Lung (tissue), 11 donors: ENCODE measurements at regions not wholly inside any gene's neighbourhood (a gene's known extent, or its start where the extent isn't known, plus 50 kb on each side); places are given as distances from the start of the nearest gene placed in this dataset.

Experiments used
- ATAC-seq: fragments of 200-7000 bp; cut with Tn5 transposase; one replicate; pipeline ENCODE4 v1.9.1; 2020; ENCODE audit warnings: moderate number of reproducible peaks; ENCODE audit not compliant: insufficient read depth, low FRiP score
- DNase-seq, 3 donors: peaks; one replicate each; pipeline ENCODE4 v3.0.0-alpha.2; 2013 to 2017
- H3K27ac ChIP-seq, 2 donors: one replicate each; pipeline ENCODE4 v1.5.1; 2013; ENCODE audit warnings: mild to moderate bottlenecking in 2 of 2, moderate library complexity in 2 of 2, control low read depth in 1 of 2, inconsistent platforms in 1 of 2, low read depth in 1 of 2, low read length in 1 of 2
- H3K27me3 ChIP-seq, 3 donors: one replicate each; pipeline ENCODE4 v1.5.1; 2013; ENCODE audit warnings: low read length in 2 of 3; ENCODE audit not compliant: control insufficient read depth in 3 of 3, insufficient read depth in 3 of 3
- H3K36me3 ChIP-seq, 4 donors: one replicate each; pipeline ENCODE4 v1.5.1; 2013; ENCODE audit warnings: low read length in 4 of 4, mild to moderate bottlenecking in 1 of 4, moderate library complexity in 1 of 4; ENCODE audit not compliant: control insufficient read depth in 4 of 4, insufficient read depth in 4 of 4
- H3K4me1 ChIP-seq, 5 donors: one replicate each; pipeline ENCODE4 v1.5.1; 2013; ENCODE audit warnings: low read length in 5 of 5, mild to moderate bottlenecking in 2 of 5, moderate library complexity in 1 of 5; ENCODE audit not compliant: control insufficient read depth in 5 of 5, insufficient read depth in 5 of 5
- H3K4me3 ChIP-seq: one replicate; pipeline ENCODE4 v1.5.1; 2013; ENCODE audit warnings: mild to moderate bottlenecking, control low read depth, moderate library complexity
- H3K9ac ChIP-seq, 2 donors: one replicate each; pipeline ENCODE4 v1.5.1; 2013; ENCODE audit warnings: low read length in 2 of 2, control low read depth in 1 of 2; ENCODE audit not compliant: insufficient read depth in 1 of 2
- H3K9me3 ChIP-seq, 4 donors: one replicate each; pipeline ENCODE4 v1.5.1; 2013; ENCODE audit warnings: low read length in 3 of 4, mild to moderate bottlenecking in 1 of 4, moderate library complexity in 1 of 4; ENCODE audit not compliant: control insufficient read depth in 4 of 4, insufficient read depth in 3 of 4
- CTCF ChIP-seq: IDR thresholded peaks from 2 replicates; pipeline ENCODE4 v1.5.1; 2012; ENCODE audit warnings: mild to moderate bottlenecking; ENCODE audit errors: control extremely low read depth, extremely low read depth
- WGBS, 2 donors: extraction: QIAGEN DNeasy Blood & Tissue Kit; methylation state at CpG; one replicate each; pipeline ENCODE4 v1.1.7; 2013; 5-methylcytosine and 5-hydroxymethylcytosine counted together
- donor health status: control.
- donor health status: control.
- donor health status: Bipolar disorder and iron deficiency.
- donor health status: healthy.
- donor health status: DM: yes; HTN: yes; CAD: no.

GRCh38 chr5:4244306-4244705 is 648.7 kb downstream of the IRX1 start:
- ATAC-seq (no peak), DNase-seq (peak; percentile 28 to 81 (median 70))
- Histone ChIP-seq H3K36me3 (no peaks in the 10 kb centered on the region), H3K4me1 (peaks cover 0 to 12% (median 0%) of the 10 kb centered on the region in 5 donors), H3K9ac (no peak overlapping the region), H3K27ac (no peak overlapping the region), H3K4me3 (no peak overlapping the region), H3K9me3 (peaks cover 0 to 4% (median 0%) of the 10 kb centered on the region in 4 donors), H3K27me3 (peaks cover 0 to 3% (median 0%) of the 10 kb centered on the region in 3 donors)
- no peak for TF ChIP-seq CTCF
- WGBS, 2 donors, result 59 to 70% methylated on average over 9 of the region's 9 CpGs

GRCh38 chr5:4245076-4245475 is 649.4 kb downstream of the IRX1 start:
- H3K27ac ChIP-seq, result no peak overlapping the region
- DNase-seq (no peak), ATAC-seq (no peak)
- peaks cover 0 to 3% (median 0%) of the 10 kb centered on the region in 4 donors for H3K9me3 ChIP-seq
- H3K9ac ChIP-seq, result no peak overlapping the region
- H3K27me3 ChIP-seq, result peaks cover 0 to 3% (median 0%) of the 10 kb centered on the region in 3 donors
- no peak for TF ChIP-seq CTCF
- H3K4me1 ChIP-seq, result peaks cover 0 to 12% (median 0%) of the 10 kb centered on the region in 5 donors
- no peak overlapping the region for H3K4me3 ChIP-seq
- WGBS, 2 donors, result 83% methylated on average over 2 of the region's 2 CpGs
- no peaks in the 10 kb centered on the region for H3K36me3 ChIP-seq

GRCh38 chr5:4245511-4245910 is 649.9 kb downstream of the IRX1 start:
- WGBS, 2 donors, result 89 to 90% methylated on average over 10 of the region's 10 CpGs
- ATAC-seq (no peak), DNase-seq (no peak)
- Histone ChIP-seq H3K27ac (no peak overlapping the region), H3K9me3 (peaks cover 0 to 1% (median 0%) of the 10 kb centered on the region in 4 donors), H3K36me3 (no peaks in the 10 kb centered on the region), H3K9ac (no peak overlapping the region), H3K27me3 (peaks cover 0 to 3% (median 0%) of the 10 kb centered on the region in 3 donors), H3K4me3 (no peak overlapping the region), H3K4me1 (peaks cover 0 to 12% (median 0%) of the 10 kb centered on the region in 5 donors)
- TF ChIP-seq CTCF, result no peak

- no peak for ATAC-seq
- Histone ChIP-seq H3K4me3 (no peak overlapping the region), H3K9me3 (peaks cover 0 to 1% (median 0%) of the 10 kb centered on the region in 4 donors), H3K27me3 (peaks cover 0 to 3% (median 0%) of the 10 kb centered on the region in 3 donors), H3K27ac (no peak overlapping the region), H3K36me3 (no peaks in the 10 kb centered on the region), H3K4me1 (peaks cover 0 to 12% (median 0%) of the 10 kb centered on the region in 5 donors), H3K9ac (no peak overlapping the region)
- WGBS, 2 donors, result 74 to 78% methylated on average over 2 of the region's 2 CpGs
- DNase-seq, result no peak
- no peak for TF ChIP-seq CTCF
These were observed 650.8 kb downstream of the IRX1 start for GRCh38 chr5:4246447-4246846.
